HCT116 (cell line): ENCODE measurements at regions not wholly inside any gene's neighbourhood (a gene's known extent, or its start where the extent isn't known, plus 50 kb on each side); places are given as distances from the start of the nearest gene placed in this dataset.

Source experiments
- ATAC-seq: fragments of 200-7000 bp; cut with Tn5 transposase; 2 replicates; pipeline ENCODE4 v1.9.1; 2020; ENCODE audit warnings: mild to moderate bottlenecking, moderate library complexity
- BruUV-seq: library from RNA; stranded (reverse); fragments of 400-500 nt; replicated peaks from 2 replicates; lab custom pipeline; 2021; lab: Mats Ljungman, UMichigan
- CTCF ChIA-PET: fragments of 300-600 bp; sonication (Branson Sonifier 250); formaldehyde crosslinking; loops from one replicate; lab custom pipeline; 2021; ENCODE audit warnings: antibody characterized with exemption; lab: Charles Lee
- POLR2A ChIA-PET: fragments of 300-600, 350-600 bp; sonication (Branson Sonifier 250); formaldehyde crosslinking; loops from one replicate; lab custom pipeline; 2021; ENCODE audit warnings: antibody characterized with exemption; lab: Charles Lee
- RAD21 ChIA-PET, 2 experiments: fragments of 300-600 bp; sonication (Branson Sonifier 250); formaldehyde crosslinking; loops; one replicate each; lab custom pipeline; 2023; ENCODE audit warnings: low total read pairs in 2 of 2; ENCODE audit not compliant: uncharacterized antibody in 2 of 2, unreplicated experiment in 2 of 2, low non-redundant PET in 1 of 2; lab: Charles Lee
- DNase-seq: peaks from one replicate; pipeline ENCODE4 v3.0.0-alpha.2; 2010; ENCODE audit warnings: low read depth, low spot score
- H2AFZ ChIP-seq: fragments of 200-600 bp; shearing (Covaris generic), sonication (generic); 2 replicates; pipeline ENCODE4 v1.6.1; 2017; ENCODE audit warnings: low read depth, mixed run types, mixed read lengths, antibody characterized with exemption, low read length; ENCODE audit not compliant: poor library complexity, severe bottlenecking
- H3K27ac ChIP-seq: 2 replicates; pipeline ENCODE4 v1.5.1; 2012; ENCODE audit warnings: low read depth, low read length
- H3K27me3 ChIP-seq: fragments of 200-600 bp; sonication (generic); 2 replicates; pipeline ENCODE4 v1.6.1; 2016; ENCODE audit warnings: mixed run types, low read length, mixed read lengths; ENCODE audit not compliant: insufficient read depth
- H3K36me3 ChIP-seq, 2 experiments: fragments of 200-500 bp in 1 of 2; fragments of 200-600 bp in 1 of 2; sonication (Bioruptor generic) in 1 of 2; sonication (generic) in 1 of 2; 2 replicates each; pipeline versions ENCODE4 v1.5.1 to v1.6.1; 2014 to 2016; ENCODE audit warnings: low read length in 2 of 2, inconsistent platforms in 1 of 2, mixed read lengths in 1 of 2, mixed run types in 1 of 2; ENCODE audit not compliant: insufficient read depth in 2 of 2, control insufficient read depth in 1 of 2
- H3K4me1 ChIP-seq, 2 experiments: fragments of 200-600 bp in 1 of 2; sonication (generic) in 1 of 2; 2 replicates each; pipeline versions ENCODE4 v1.5.1 to v1.6.1; 2012 to 2017; ENCODE audit warnings: low read length in 2 of 2, inconsistent platforms in 1 of 2, mild to moderate bottlenecking in 1 of 2, mixed read lengths in 1 of 2, mixed run types in 1 of 2, moderate library complexity in 1 of 2; ENCODE audit not compliant: insufficient read depth in 2 of 2, control insufficient read depth in 1 of 2
- H3K4me2 ChIP-seq: fragments of 200-600 bp; sonication (generic); 2 replicates; pipeline ENCODE4 v1.6.1; 2017; ENCODE audit warnings: mixed run types, low read length, mixed read lengths
- H3K4me3 ChIP-seq, 2 experiments: fragments of 200-600 bp in 1 of 2; sonication (generic) in 1 of 2; replicated peaks in 1 of 2; 2 replicates each; pipeline ENCODE4 v1.5.1; 2011 to 2016; ENCODE audit warnings: low read length in 2 of 2, control low read depth in 1 of 2, low read depth in 1 of 2, mild to moderate bottlenecking in 1 of 2, mixed read lengths in 1 of 2, mixed run types in 1 of 2
- H3K79me2 ChIP-seq: fragments of 200-600 bp; sonication (generic); 2 replicates; pipeline ENCODE4 v1.6.1; 2017; ENCODE audit warnings: mild to moderate bottlenecking, mixed run types, low read length, moderate library complexity, mixed read lengths; ENCODE audit not compliant: insufficient read depth
- H3K9ac ChIP-seq: fragments of 200-600 bp; sonication (generic); 2 replicates; pipeline ENCODE4 v1.6.1; 2016; ENCODE audit warnings: low read length, mixed read lengths
- H3K9me2 ChIP-seq: fragments of 200-600 bp; sonication (generic), shearing (Covaris generic); 2 replicates; pipeline ENCODE4 v1.6.1; 2017; ENCODE audit warnings: mixed run types, mild to moderate bottlenecking, moderate library complexity; ENCODE audit not compliant: insufficient read depth
- H3K9me3 ChIP-seq, 2 experiments: fragments of 200-500 bp in 1 of 2; fragments of 200-600 bp in 1 of 2; sonication (Bioruptor generic) in 1 of 2; sonication (generic) in 1 of 2; 2 replicates each; pipeline ENCODE4 v1.6.1; 2014 to 2017; ENCODE audit warnings: low read length in 2 of 2, mixed read lengths in 2 of 2, inconsistent platforms in 1 of 2, low read depth in 1 of 2, mild to moderate bottlenecking in 1 of 2, mixed run types in 1 of 2, moderate library complexity in 1 of 2; ENCODE audit not compliant: control insufficient read depth in 1 of 2, insufficient read depth in 1 of 2
- H4K20me1 ChIP-seq: fragments of 200-600 bp; sonication (generic), shearing (Covaris generic); 2 replicates; pipeline ENCODE4 v1.6.1; 2017; ENCODE audit warnings: mixed run types, mild to moderate bottlenecking, moderate library complexity; ENCODE audit not compliant: insufficient read depth
- CBX3 ChIP-seq: IDR thresholded peaks from 2 replicates; pipeline ENCODE4 v1.6.1; 2012; ENCODE audit warnings: low read depth
- CEBPB ChIP-seq: IDR thresholded peaks from 2 replicates; pipeline ENCODE4 v1.6.1; 2012; ENCODE audit warnings: low read depth
- ELF1 ChIP-seq: IDR thresholded peaks from 2 replicates; pipeline ENCODE4 v1.6.1; 2012; ENCODE audit warnings: low read depth, borderline replicate concordance
- EZH2 ChIP-seq: fragments of 200-600 bp; sonication (generic); IDR thresholded peaks from 2 replicates; pipeline ENCODE4 v1.6.1; 2017; ENCODE audit warnings: antibody characterized with exemption, mixed run types
- EZH2phosphoT487 ChIP-seq: fragments of 200-600 bp; IDR thresholded peaks from 2 replicates; pipeline ENCODE4 v1.6.1; 2018; ENCODE audit warnings: antibody characterized with exemption, borderline replicate concordance
- JUND ChIP-seq: IDR thresholded peaks from 2 replicates; pipeline ENCODE4 v1.6.1; 2012
- POLR2AphosphoS5 ChIP-seq: IDR thresholded peaks from 2 replicates; pipeline ENCODE4 v1.6.1; 2011; ENCODE audit warnings: mild to moderate bottlenecking, low read depth, low read length, moderate library complexity
- RAD21 ChIP-seq: IDR thresholded peaks from 2 replicates; pipeline ENCODE4 v1.6.1; 2012; ENCODE audit warnings: low read depth, mild to moderate bottlenecking
- SIN3A ChIP-seq: IDR thresholded peaks from 2 replicates; pipeline ENCODE4 v1.6.1; 2012; ENCODE audit warnings: low read depth
- SRF ChIP-seq: IDR thresholded peaks from 2 replicates; pipeline ENCODE4 v1.6.1; 2012; ENCODE audit warnings: low read depth
- TCF7L2 ChIP-seq: IDR thresholded peaks from 2 replicates; pipeline ENCODE4 v1.7.0; 2011; ENCODE audit warnings: borderline replicate concordance, inconsistent platforms; ENCODE audit not compliant: insufficient read depth, insufficient read length; ENCODE audit errors: extremely low read depth
- YY1 ChIP-seq: IDR thresholded peaks from 2 replicates; pipeline ENCODE4 v1.6.1; 2011; ENCODE audit warnings: low read length, low read depth, moderate library complexity, mild to moderate bottlenecking; ENCODE audit not compliant: insufficient replicate concordance; ENCODE audit errors: extremely low read depth
- intact Hi-C: fragments of 100-400 bp; cut with micrococcal nuclease; formaldehyde crosslinking; loops from 2 replicates; pipeline ENCODE4 v1.10.0; 2022
- TF ChIP-seq, protein P1 (sequence below): IDR thresholded peaks from 2 replicates; pipeline ENCODE4 v1.6.1; 2012
- TF ChIP-seq, protein P2 (sequence below): IDR thresholded peaks from 2 replicates; pipeline ENCODE4 v1.6.1; 2012
- TF ChIP-seq, protein P3 (sequence below): IDR thresholded peaks from 2 replicates; pipeline ENCODE4 v1.6.1; 2011; ENCODE audit warnings: mild to moderate bottlenecking, low read length, moderate library complexity; ENCODE audit not compliant: insufficient replicate concordance; ENCODE audit errors: extremely low read depth
- TF ChIP-seq, protein P4 (sequence below): IDR thresholded peaks from 2 replicates; pipeline ENCODE4 v1.6.1; 2012; ENCODE audit warnings: low read depth

DNA sequence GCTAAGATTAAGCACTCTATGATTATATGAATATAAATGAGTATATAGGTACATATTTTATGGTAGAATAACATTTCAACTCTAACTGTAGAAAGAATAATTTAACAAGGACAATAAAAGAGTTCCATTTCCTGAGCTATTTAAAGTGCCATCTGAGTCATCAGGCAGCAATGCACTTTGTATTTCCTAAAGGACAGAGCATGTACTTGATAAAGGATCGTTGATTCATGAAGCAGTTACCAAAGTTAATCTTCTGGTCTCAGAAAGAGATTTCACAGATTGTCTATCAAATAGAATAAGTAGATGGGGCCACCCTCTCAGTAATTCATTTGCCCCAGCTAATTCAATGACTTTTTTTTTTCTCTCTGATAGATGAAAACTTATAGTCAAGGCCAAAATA is 747.8 kb downstream of the CDH18 start:
- intact Hi-C loops: no loop called here
- TF ChIP-seq, protein P1, sequence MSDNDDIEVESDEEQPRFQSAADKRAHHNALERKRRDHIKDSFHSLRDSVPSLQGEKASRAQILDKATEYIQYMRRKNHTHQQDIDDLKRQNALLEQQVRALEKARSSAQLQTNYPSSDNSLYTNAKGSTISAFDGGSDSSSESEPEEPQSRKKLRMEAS: no peak
- peak; percentile 46 for TF ChIP-seq TCF7L2
- TF ChIP-seq RAD21: no peak
- TF ChIP-seq EZH2: no peak

DNA sequence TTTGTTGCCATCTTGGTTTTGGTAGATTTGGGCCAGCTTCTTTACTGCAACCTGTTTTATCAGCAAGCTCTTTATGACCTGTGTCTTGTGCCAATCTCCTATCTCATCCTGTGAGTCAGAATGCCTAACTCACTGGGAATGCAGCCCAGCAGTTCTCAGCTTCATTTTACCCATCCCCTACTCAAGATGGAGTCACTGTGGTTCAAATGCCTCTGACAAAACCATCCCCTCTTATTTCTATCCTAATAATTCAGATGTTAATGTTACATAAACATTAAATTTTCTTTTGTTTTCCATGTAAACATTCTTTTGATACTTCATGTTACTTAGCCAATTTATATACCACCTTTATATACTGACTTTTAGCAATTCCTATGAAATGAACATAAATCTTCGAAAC is 746.3 kb downstream of the CDH18 start:
- H3K4me1 ChIP-seq: no peaks in the 10 kb centered on the region
- no peak overlapping the region for H3K4me3 ChIP-seq
- BruUV-seq: no TSS peak
- no peaks in the 10 kb centered on the region for H3K36me3 ChIP-seq
- no peaks in the 10 kb centered on the region for H3K9me2 ChIP-seq
- ChIA-PET CTCF (no interaction called here), POLR2A (no interaction called here), RAD21 (no interaction called here)
- H3K27ac ChIP-seq: no peak overlapping the region
- H3K4me2 ChIP-seq: no peak overlapping the region
- H3K9ac ChIP-seq: no peak overlapping the region
- ATAC-seq (no peak), DNase-seq (no peak)
- peaks cover 14 to 19% of the 10 kb centered on the region in 2 experiments; a peak in 3 of 4 replicates for H3K9me3 ChIP-seq
- H2AFZ ChIP-seq: no peak overlapping the region
- no peaks in the 10 kb centered on the region for H4K20me1 ChIP-seq
- H3K27me3 ChIP-seq: no peaks in the 10 kb centered on the region
- no peaks in the 10 kb centered on the region for H3K79me2 ChIP-seq
- intact Hi-C loops: no loop called here
- TF ChIP-seq CEBPB (no peak), CBX3 (no peak), POLR2AphosphoS5 (no peak), SRF (no peak), SIN3A (no peak), ELF1 (no peak), EZH2 (no peak), JUND (no peak), YY1 (no peak), EZH2phosphoT487 (no peak), RAD21 (no peak)
- TF ChIP-seq, protein P2, sequence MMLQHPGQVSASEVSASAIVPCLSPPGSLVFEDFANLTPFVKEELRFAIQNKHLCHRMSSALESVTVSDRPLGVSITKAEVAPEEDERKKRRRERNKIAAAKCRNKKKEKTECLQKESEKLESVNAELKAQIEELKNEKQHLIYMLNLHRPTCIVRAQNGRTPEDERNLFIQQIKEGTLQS: no peak
- TF ChIP-seq, protein P3, sequence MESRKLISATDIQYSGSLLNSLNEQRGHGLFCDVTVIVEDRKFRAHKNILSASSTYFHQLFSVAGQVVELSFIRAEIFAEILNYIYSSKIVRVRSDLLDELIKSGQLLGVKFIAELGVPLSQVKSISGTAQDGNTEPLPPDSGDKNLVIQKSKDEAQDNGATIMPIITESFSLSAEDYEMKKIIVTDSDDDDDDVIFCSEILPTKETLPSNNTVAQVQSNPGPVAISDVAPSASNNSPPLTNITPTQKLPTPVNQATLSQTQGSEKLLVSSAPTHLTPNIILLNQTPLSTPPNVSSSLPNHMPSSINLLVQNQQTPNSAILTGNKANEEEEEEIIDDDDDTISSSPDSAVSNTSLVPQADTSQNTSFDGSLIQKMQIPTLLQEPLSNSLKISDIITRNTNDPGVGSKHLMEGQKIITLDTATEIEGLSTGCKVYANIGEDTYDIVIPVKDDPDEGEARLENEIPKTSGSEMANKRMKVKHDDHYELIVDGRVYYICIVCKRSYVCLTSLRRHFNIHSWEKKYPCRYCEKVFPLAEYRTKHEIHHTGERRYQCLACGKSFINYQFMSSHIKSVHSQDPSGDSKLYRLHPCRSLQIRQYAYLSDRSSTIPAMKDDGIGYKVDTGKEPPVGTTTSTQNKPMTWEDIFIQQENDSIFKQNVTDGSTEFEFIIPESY: no peak
- TF ChIP-seq, protein P4, sequence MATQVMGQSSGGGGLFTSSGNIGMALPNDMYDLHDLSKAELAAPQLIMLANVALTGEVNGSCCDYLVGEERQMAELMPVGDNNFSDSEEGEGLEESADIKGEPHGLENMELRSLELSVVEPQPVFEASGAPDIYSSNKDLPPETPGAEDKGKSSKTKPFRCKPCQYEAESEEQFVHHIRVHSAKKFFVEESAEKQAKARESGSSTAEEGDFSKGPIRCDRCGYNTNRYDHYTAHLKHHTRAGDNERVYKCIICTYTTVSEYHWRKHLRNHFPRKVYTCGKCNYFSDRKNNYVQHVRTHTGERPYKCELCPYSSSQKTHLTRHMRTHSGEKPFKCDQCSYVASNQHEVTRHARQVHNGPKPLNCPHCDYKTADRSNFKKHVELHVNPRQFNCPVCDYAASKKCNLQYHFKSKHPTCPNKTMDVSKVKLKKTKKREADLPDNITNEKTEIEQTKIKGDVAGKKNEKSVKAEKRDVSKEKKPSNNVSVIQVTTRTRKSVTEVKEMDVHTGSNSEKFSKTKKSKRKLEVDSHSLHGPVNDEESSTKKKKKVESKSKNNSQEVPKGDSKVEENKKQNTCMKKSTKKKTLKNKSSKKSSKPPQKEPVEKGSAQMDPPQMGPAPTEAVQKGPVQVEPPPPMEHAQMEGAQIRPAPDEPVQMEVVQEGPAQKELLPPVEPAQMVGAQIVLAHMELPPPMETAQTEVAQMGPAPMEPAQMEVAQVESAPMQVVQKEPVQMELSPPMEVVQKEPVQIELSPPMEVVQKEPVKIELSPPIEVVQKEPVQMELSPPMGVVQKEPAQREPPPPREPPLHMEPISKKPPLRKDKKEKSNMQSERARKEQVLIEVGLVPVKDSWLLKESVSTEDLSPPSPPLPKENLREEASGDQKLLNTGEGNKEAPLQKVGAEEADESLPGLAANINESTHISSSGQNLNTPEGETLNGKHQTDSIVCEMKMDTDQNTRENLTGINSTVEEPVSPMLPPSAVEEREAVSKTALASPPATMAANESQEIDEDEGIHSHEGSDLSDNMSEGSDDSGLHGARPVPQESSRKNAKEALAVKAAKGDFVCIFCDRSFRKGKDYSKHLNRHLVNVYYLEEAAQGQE: no peak

More for the DNA sequence above, 747.8 kb downstream of the CDH18 start:
- no peak overlapping the region for H3K27ac ChIP-seq
- H2AFZ ChIP-seq: no peak overlapping the region
- H3K36me3 ChIP-seq: no peaks in the 10 kb centered on the region
- CTCF ChIA-PET: no interaction called here
- POLR2A ChIA-PET: no interaction called here
- RAD21 ChIA-PET: no interaction called here
- H3K79me2 ChIP-seq: no peaks in the 10 kb centered on the region
- H3K9me2 ChIP-seq: no peaks in the 10 kb centered on the region
- H3K4me1 ChIP-seq: no peaks in the 10 kb centered on the region
- no peaks in the 10 kb centered on the region for H4K20me1 ChIP-seq
- DNase-seq (no peak), ATAC-seq (no peak)
- BruUV-seq: no TSS peak
- H3K9me3 ChIP-seq: peaks cover 21% of the 10 kb centered on the region in 2 experiments; a peak in 3 of 4 replicates
- no peak overlapping the region for H3K4me3 ChIP-seq
- no peak overlapping the region for H3K9ac ChIP-seq
- no peak overlapping the region for H3K4me2 ChIP-seq
- no peaks in the 10 kb centered on the region for H3K27me3 ChIP-seq
